NK-92 (cell line): ENCODE measurements at regions not wholly inside any gene's neighbourhood (a gene's known extent, or its start where the extent isn't known, plus 50 kb on each side); places are given as distances from the start of the nearest gene placed in this dataset.
"Not testable (repeated sequence)": the region's sequence is repeated elsewhere in the genome, so short reads cannot be mapped to it uniquely, and the experiment has no call there.

Experiments used
- DNase-seq: peaks from one replicate; lab custom pipeline; 2025; ENCODE audit not compliant: unreplicated experiment; lab: John Stamatoyannopoulos, UW

DNA sequence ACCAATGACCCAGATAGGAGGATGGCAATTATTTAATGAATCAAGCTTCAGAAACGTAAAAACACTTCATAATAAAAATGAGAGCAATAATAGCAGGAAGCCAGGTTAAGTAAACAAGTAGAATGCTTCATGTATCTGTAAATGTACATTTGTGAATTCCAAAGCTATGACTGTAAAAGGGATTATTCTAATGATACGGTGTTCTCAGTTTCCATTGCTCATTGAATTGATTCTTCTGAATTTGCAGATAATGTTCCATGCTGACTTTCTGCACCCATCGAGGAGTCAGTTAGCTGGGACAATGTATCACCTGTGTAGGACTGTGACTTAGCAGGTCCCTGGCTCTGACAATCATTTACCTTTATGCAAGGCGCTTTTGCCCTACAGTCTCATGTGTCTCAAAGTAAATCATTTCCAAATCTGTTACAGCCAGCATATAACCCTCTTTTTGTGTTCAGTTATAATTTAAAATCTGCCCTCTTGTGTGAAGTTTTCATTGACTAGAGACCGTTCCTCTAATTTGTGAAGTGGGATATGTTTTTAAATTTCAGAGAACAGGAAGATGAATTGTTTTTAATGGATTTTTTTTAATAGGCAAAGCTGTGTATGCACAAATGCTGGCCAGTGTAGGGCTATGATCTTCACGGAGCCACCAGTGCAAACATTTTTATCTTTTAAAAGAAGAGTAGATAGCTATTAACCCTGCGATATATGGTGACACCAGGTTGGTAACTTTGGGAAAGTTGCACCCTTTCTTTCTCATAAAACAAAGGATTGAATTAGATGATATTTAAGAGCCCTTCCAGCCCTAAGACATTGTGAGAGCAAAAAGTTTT lies 267.1 kb downstream of the KLF5 start:
- DNase-seq, result no peak

DNA sequence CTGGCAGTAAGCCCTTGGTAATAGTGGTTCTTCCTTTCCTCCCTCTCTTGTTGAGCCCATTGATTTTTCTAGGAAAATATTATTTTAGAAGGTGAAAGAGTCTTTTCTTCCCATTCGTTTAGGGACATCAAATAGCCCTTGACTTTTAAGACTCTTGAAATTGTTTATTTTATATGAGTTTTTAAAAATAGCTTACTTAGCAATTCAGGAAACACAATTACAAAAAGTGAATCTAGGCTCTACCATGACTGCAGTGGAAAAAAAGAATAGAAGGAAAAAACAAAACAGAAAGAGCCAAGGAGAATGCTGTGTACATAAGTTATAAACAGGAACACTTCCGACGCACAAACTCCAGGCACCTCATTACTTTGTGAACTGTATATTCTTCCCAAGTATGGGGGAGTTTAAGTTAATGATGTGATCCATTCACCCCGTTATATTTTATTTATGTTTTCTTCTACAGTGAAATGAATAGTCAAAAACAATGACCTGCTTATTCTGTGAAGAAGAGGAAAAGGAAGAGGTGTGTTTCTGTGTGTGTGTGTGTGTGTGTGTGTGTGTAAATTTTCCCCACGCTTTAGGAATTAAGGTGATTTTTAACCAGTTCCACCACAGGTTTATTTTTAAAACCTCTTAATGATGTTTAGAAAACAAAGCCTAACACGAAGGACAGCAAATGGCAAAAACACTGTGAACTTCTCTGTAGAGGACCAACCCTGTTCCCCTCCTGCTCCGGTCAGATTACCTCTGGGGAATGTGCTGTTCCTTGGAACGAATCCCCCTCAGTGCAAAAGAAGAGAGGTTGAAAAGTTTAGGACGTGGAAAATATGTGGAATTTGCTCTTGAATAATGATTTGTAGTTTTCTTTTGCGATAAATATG lies 266.3 kb downstream of the KLF5 start:
- no peak for DNase-seq

- no peak for DNase-seq
These were observed 264.8 kb downstream of the KLF5 start for GRCh38 chr13:73323615-73324014.

DNA sequence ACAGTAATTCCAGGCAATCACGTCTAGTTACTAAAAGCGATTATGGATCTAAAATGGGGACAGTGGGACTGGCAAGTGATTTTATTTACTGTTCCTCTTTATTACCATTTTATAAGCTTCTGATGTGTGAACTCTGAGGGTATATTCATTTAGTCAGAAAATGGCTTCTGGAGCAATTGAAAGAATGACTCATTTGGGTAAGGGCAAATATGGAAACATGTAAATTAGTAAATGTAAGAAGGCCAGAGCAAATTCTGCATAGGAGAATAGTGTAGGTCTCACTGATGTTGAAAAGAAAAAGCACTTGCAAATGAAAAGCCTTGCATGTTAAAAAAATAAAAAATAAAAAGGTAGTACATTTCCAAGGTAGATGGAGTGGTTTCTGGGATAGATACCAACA lies 262.2 kb downstream of the KLF5 start:
- no peak for DNase-seq

DNA sequence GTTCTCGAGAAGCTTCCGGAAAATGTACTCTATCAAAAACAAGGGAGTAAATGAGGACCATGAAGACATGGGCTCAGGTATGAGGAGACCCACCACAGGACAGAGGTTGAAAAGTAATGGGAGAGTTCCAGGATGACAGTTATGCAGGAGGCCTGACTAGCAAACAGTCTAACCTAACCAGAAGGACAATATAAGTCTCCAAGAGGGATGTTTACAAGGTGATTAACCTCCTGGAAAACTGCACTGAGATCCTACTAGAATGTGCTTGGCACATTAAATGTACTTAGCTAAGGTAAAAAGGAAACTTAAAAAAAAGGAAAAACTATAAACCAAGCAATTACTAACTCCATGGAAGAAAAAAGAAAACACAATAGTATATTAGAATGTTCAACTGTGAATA lies 258.3 kb downstream of the KLF5 start:
- DNase-seq, result no peak

DNA sequence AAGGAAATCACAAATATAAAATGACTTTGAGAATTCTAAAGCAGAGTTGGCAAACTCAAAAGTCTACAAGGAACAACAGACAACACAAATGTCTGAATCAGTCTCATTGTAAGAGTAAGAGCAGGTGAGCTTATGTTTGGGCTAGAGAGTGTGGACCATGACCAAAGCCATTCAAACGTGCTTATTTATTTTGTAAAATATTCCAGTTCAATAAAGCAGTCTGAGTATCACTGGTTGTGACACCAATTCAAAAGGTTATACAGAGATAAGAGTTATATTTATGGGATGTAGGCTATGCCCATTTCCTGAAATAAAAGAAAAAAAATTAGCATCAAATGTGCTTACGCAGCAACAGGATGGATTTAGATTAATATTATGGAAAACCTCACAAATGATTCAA lies 251.6 kb downstream of the KLF5 start:
- no peak for DNase-seq

DNA sequence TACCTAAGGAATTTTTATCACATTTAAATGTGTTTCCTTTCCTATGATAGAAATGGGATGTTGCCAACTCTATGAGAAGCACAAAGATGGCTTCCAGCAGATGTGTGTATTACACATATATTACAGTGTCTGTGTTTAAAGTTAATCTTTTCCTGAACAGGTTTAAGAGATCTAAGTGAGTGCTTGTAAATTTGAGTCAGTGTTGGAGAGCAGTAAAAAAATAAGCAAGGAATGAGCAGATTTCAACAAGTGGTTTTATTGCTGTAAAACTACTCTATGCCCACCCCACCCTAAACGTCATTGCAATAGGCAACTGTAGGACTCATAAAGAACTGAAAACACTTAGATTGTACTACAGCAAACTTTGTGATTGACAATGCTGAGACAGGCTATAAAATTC lies 248.7 kb downstream of the KLF5 start:
- DNase-seq, result no peak

DNA sequence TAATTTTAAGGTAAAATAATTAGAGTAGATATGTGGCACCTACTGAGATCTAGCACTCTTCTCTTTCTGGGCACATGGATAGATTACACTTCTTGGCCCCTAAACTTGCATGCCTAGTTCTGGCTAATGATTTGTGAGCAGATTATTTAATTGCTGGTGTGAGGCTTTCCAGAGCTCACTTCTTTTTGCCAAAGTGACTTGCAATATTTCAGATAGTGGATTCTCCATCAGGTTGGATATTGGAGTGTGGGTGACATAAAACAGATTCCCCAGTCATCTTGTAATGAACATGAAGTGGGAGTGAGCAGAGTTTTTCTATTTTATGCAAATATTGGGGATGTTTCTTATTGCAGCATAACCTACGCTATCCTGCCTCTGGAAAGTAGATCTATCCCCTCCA lies 247.9 kb downstream of the KLF5 start:
- DNase-seq, result no peak

GRCh38 chr13:73304442-73304841 lies 245.6 kb downstream of the KLF5 start:
- no peak for DNase-seq

DNA sequence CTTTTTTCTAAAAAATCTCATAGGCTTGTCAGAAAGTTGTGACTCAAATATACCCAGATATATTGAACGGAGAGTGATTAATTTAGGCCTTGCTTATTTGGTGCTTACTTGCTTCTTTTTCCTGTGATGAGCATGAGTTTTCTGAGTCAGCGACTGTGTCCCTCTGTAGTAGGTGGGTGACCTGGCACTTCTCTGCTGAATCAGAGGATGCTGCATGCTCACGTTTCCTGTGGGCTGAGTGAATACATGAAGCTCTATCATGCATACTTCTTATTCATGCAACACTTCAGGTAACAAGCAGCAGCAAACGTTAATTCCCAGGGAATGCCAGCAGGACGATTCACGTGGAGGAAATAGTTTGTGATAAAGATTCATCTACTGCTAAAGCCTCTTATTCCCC lies 245.0 kb downstream of the KLF5 start:
- DNase-seq, result no peak

DNA sequence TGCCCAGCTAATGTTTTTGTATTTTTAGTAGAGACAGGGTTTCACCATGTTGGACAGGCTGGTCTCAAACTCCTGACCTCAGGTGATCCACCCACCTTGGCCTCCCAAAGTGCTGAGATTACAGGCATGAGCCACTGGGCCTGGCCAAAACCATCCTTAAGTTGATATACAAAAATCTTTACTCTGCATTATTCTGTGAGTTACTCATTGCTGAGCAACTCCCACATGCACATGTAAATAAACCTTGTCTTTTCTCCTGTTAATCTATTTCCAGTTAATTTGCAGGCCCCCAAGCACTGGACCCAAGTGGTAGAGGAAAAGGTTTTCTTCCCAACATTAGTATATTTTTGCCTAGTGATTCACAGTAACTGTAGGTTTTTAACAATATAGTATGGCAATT lies 242.8 kb downstream of the KLF5 start:
- not testable (repeated sequence) for DNase-seq

DNA sequence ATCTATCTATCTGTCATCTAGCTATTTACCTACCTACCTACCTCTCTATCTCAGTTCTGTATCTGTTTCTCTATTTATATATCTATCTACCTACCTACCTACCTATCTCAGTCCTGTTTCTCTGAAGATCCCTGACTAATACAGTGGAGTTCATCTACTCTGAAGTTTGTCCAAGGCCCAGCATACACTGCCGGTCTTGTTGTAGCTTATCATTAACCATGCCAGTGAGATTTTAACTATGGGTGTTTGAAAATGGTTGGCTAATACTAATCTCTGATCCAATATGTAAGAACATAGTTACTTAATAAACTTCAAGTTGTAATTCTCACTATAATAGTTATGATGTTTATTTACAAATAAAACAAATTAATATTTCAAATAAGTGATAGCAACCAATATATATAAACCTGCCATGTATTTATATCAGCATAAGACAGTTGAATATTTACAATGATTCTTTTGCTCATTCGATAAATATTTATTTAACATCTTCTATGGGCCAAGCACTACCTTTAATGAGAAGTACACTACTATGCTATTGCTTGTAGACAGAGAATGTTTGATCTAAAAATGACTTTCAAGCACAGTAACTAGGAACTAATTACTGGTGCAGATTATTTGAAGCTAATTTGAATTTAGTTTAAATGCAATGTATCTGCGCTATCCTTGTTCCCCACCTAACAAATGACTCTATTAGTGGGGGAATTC lies 242.1 kb downstream of the KLF5 start:
- DNase-seq, result no peak

DNA sequence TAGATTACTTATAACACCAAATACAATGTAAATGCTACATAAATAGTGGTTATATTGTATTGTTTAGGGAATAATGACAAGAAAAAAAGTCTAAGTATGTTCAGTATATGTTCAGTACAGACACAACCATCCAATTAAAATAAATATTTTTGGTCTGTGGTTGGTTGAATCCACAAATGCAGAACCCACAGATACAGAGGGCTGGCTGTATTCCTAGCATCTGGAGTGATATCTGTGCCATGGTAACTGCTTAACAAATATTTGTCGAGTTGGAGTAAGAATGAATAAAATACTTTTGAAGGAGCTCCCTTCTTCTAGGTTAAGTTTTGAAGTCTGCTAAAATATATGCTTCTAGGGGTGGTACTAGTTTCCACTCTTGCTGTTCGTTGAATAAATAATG lies 241.0 kb downstream of the KLF5 start:
- no peak for DNase-seq

- DNase-seq, result no peak
These were observed 235.2 kb downstream of the KLF5 start for GRCh38 chr13:73293913-73294523.

DNA sequence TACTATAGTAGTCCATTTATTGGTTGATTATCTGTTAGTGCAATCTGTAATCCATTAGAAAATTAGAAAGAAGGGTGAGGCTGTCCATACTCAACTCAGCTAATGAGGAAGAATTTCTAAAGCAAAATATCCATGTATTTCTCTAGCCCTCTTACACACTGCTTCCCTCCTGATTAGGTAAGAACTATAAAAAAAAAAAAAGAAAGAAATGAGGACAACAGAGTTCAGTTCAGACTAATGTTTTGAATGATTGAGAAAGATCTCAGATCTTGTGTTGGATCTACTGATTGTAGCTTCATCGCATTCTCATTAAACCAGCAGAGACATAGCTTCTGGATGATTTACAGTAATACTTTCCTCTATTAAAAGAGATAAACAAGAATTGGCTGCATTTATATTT lies 233.3 kb downstream of the KLF5 start:
- no peak for DNase-seq

DNA sequence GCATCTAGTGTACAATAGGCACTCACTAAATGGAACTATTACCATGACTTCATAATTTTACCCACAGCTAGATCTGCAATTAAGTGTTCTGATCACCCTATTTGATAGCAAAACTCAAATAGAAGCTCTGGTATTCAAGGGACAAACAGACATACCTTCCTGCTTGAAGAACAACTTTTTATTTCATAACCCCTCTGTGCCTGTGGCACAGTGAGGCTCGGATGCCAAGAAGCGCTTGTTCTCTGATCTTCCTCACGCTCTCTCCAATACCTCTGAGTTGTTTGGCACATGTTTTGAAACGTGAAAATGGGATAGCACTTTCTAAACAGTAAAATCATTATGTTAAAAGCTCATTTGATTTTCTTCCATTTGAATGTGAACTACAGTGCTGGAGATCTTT lies 232.0 kb downstream of the KLF5 start:
- DNase-seq, result no peak

DNA sequence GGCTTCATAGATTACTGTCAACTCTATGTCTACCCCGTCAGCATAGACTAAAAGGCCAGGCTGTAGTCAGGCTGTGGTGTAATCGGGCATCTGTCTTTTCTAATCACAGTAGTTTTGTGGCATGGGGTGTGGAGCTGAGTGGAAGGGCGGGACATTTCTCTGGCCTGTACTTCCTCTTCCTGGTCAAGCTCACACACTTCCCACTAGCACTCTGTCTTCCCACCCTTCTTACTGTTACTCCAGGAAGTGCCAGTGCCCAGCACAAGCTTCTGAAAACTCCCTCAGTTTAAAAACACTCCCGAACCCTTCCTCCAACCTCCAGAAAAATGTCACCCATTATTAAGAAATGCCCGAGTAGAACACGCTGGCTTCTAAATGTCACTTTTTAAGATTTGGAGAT lies 229.8 kb downstream of the KLF5 start:
- no peak for DNase-seq

- DNase-seq, result no peak
These were observed 229.0 kb downstream of the KLF5 start for GRCh38 chr13:73287831-73288230.

DNA sequence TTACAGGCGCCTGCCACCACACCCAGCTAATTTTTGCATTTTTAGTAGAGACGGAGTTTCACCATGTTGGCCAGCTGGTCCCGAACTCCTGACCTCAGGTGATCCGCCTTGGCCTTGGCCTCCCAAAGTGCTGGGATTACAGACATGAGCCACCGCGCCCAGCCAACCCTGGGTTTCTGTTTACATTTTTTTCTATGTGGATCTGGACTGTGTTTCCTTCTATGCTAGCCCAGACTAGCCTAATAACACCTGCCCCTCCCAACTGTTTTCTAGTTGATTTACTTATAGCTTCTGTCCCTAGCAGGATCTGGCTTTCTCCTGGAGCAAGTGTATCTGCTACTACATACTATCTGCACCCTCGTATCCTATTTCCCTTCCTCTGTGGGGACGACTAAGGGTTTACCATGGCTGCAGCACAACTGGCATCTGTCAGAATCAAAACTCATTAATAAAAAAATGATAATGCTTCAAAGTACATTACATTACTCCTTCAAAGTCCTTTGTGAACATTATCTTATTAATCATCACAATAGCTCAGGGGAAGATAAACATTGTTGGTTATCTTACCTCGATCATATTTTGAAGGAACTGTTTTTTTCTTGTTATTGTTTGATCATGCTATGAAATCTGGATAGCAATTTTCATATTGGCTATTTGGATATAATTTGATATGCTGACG lies 228.3 kb downstream of the KLF5 start:
- DNase-seq, result no peak

DNA sequence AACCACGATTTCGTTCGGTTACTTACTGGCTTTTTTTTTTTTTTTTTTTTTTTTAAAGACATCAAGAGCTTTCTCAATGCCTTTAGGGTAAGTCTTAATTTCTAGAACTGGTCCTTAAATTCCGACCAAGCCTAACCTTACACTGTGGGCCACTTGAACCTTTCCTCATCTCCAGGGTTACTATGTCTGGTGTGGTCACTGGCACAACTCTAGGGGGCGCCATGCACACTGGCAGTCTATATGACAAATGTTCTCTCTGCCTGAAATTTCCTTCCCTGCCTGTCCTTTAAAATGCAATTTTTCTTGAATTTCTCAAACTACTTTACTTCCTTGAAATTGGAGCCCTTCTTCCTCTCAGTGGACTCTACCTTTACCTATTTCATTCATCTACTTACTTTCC lies 227.4 kb downstream of the KLF5 start:
- no peak for DNase-seq
